Esophagus mucosa (tissue), 1 donor: ENCODE measurements at regions not wholly inside any gene's neighbourhood (a gene's known extent, or its start where the extent isn't known, plus 50 kb on each side); places are given as distances from the start of the nearest gene placed in this dataset.

ENCODE experiments used
- ATAC-seq: fragments of 200-7000 bp; cut with Tn5 transposase; one replicate; pipeline ENCODE4 v1.9.1; 2020
- donor health status: DM: yes; HTN: yes; CAD: no.

- no peak for ATAC-seq
Measured at GRCh38 chr12:77569876-77570275, 260.8 kb upstream of the NAV3 start.

GRCh38 chr12:77560714-77561113, 270.0 kb upstream of the NAV3 start:
- no peak for ATAC-seq

- ATAC-seq: no peak
Measured at GRCh38 chr12:77559400-77560074, 271.2 kb upstream of the NAV3 start.

- ATAC-seq: no peak
Measured at GRCh38 chr12:77555074-77555473, 275.6 kb upstream of the NAV3 start.

GRCh38 chr12:77553976-77554619, 276.6 kb upstream of the NAV3 start:
- ATAC-seq: no peak

- no peak for ATAC-seq
Measured at GRCh38 chr12:77549383-77550128, 281.1 kb upstream of the NAV3 start.

- no peak for ATAC-seq
Measured at GRCh38 chr12:77548797-77549196, 281.9 kb upstream of the NAV3 start.

- ATAC-seq: no peak
Measured at GRCh38 chr12:77540097-77540496, 290.6 kb upstream of the NAV3 start.

GRCh38 chr12:77537663-77538062, 293.0 kb upstream of the NAV3 start:
- no peak for ATAC-seq

GRCh38 chr12:77535734-77536133, 295.0 kb upstream of the NAV3 start:
- ATAC-seq: no peak

- no peak for ATAC-seq
Measured at GRCh38 chr12:77531912-77532311, 298.8 kb upstream of the NAV3 start.

- ATAC-seq: no peak
Measured at GRCh38 chr12:77522247-77522646, 308.4 kb upstream of the NAV3 start.

GRCh38 chr12:77521508-77522115, 309.1 kb upstream of the NAV3 start:
- ATAC-seq: no peak

- ATAC-seq: no peak
Measured at GRCh38 chr12:77514511-77514910, 316.2 kb upstream of the NAV3 start.

GRCh38 chr12:77510985-77511384, 319.7 kb upstream of the NAV3 start:
- ATAC-seq: no peak

- ATAC-seq: no peak
Measured at GRCh38 chr12:77504466-77504865, 326.2 kb upstream of the NAV3 start.

- no peak for ATAC-seq
Measured at GRCh38 chr12:77500089-77500488, 330.6 kb upstream of the NAV3 start.

GRCh38 chr12:77497647-77498046, 333.0 kb upstream of the NAV3 start:
- no peak for ATAC-seq

GRCh38 chr12:77496714-77497113, 334.0 kb upstream of the NAV3 start:
- ATAC-seq: no peak

GRCh38 chr12:77494296-77494695, 336.4 kb upstream of the NAV3 start:
- ATAC-seq: no peak

GRCh38 chr12:77493302-77494168, 337.2 kb upstream of the NAV3 start:
- no peak for ATAC-seq

- ATAC-seq: no peak
Measured at GRCh38 chr12:77492536-77492935, 338.2 kb upstream of the NAV3 start.
